Activated T-cell treated with anti-CD3 and anti-CD28 coated beads, Interleukin-2, amount 50 U/mL, for 72 hours (primary cell): ENCODE measurements at regions not wholly inside any gene's neighbourhood (a gene's known extent, or its start where the extent isn't known, plus 50 kb on each side); places are given as distances from the start of the nearest gene placed in this dataset.

Experiments used
- ATAC-seq, 2 donors: fragments of 150-1000 bp; cut with Tn5 transposase; replicated peaks in 1 of 2; 2 replicates each; pipeline ENCODE4 v1.10.0; 2021; ENCODE audit warnings: moderate library complexity in 2 of 2, mild to moderate bottlenecking in 1 of 2
- DNase-seq, 2 donors: peaks; one replicate each; pipeline ENCODE4 v3.0.0; 2021 to 2022; ENCODE audit warnings: mixed read lengths in 1 of 2
- H3K27ac Mint-ChIP-seq: one replicate; pipeline ENCODE4 v1.8.0; 2022; ENCODE audit warnings: mild to moderate bottlenecking, moderate library complexity, mixed read lengths
- H3K27me3 Mint-ChIP-seq: one replicate; pipeline ENCODE4 v1.8.0; 2022; ENCODE audit warnings: low read depth, mixed read lengths
- H3K36me3 Mint-ChIP-seq, 2 donors: one replicate each; pipeline ENCODE4 v1.8.0; 2022; ENCODE audit warnings: mixed read lengths in 2 of 2, mild to moderate bottlenecking in 1 of 2; ENCODE audit not compliant: insufficient read depth in 2 of 2
- H3K4me1 Mint-ChIP-seq: one replicate; pipeline ENCODE4 v1.8.0; 2022; ENCODE audit warnings: low read depth, mixed read lengths
- H3K4me3 Mint-ChIP-seq, 2 donors: one replicate each; pipeline ENCODE4 v1.8.0; 2022; ENCODE audit warnings: mild to moderate bottlenecking in 2 of 2, mixed read lengths in 2 of 2, moderate library complexity in 2 of 2
- H3K9me3 Mint-ChIP-seq, 2 donors: one replicate each; pipeline ENCODE4 v1.8.0; 2022; ENCODE audit warnings: mixed read lengths in 2 of 2

GRCh38 chr20:43863821-43864544 is 50.7 kb upstream of the TOX2 start:
- Mint-ChIP-seq H3K9me3 (no peaks in the 10 kb centered on the region), H3K27ac (no peak overlapping the region), H3K4me3 (no peak overlapping the region), H3K27me3 (peaks cover 7% of the 10 kb centered on the region), H3K4me1 (no peaks in the 10 kb centered on the region), H3K36me3 (no peaks in the 10 kb centered on the region)
- DNase-seq, result no peak
- ATAC-seq, result no peak

GRCh38 chr20:43863330-43863729 is 51.3 kb upstream of the TOX2 start:
- H3K9me3 Mint-ChIP-seq, result no peaks in the 10 kb centered on the region
- no peak overlapping the region for H3K27ac Mint-ChIP-seq
- no peak overlapping the region for H3K4me3 Mint-ChIP-seq
- no peaks in the 10 kb centered on the region for H3K36me3 Mint-ChIP-seq
- H3K27me3 Mint-ChIP-seq, result peaks cover 9% of the 10 kb centered on the region
- DNase-seq, result no peak
- no peaks in the 10 kb centered on the region for H3K4me1 Mint-ChIP-seq
- ATAC-seq, result no peak

GRCh38 chr20:43862438-43862837 is 52.2 kb upstream of the TOX2 start:
- ATAC-seq (no peak), DNase-seq (no peak)
- Mint-ChIP-seq H3K4me1 (no peaks in the 10 kb centered on the region), H3K4me3 (no peak overlapping the region), H3K36me3 (no peaks in the 10 kb centered on the region), H3K27me3 (peaks cover 14% of the 10 kb centered on the region), H3K27ac (no peak overlapping the region), H3K9me3 (no peaks in the 10 kb centered on the region)

- no peak for ATAC-seq
- no peaks in the 10 kb centered on the region for H3K4me1 Mint-ChIP-seq
- peaks cover 1 to 2% of the 10 kb centered on the region in 2 donors for H3K36me3 Mint-ChIP-seq
- peaks cover 21% of the 10 kb centered on the region for H3K27me3 Mint-ChIP-seq
- peaks cover 0 to 2% of the 10 kb centered on the region in 2 donors for H3K9me3 Mint-ChIP-seq
- H3K27ac Mint-ChIP-seq, result no peak overlapping the region
- DNase-seq, result no peak
- no peak overlapping the region for H3K4me3 Mint-ChIP-seq
Observed at GRCh38 chr20:43859994-43860393, 54.7 kb upstream of the TOX2 start.

- DNase-seq, result no peak
Observed at GRCh38 chr20:43857932-43858331, 56.7 kb upstream of the TOX2 start.

GRCh38 chr20:43857127-43857526 is 57.5 kb upstream of the TOX2 start:
- peaks cover 14% of the 10 kb centered on the region for H3K27me3 Mint-ChIP-seq
- H3K27ac Mint-ChIP-seq, result no peak overlapping the region
- H3K9me3 Mint-ChIP-seq, result peaks cover 0 to 2% of the 10 kb centered on the region in 2 donors
- no peak overlapping the region for H3K4me3 Mint-ChIP-seq
- ATAC-seq, result no peak
- peaks cover 1 to 2% of the 10 kb centered on the region in 2 donors for H3K36me3 Mint-ChIP-seq
- DNase-seq, result no peak
- no peaks in the 10 kb centered on the region for H3K4me1 Mint-ChIP-seq

More at GRCh38 chr20:43857932-43858331, 56.7 kb upstream of the TOX2 start:
- Mint-ChIP-seq H3K27me3 (peaks cover 14% of the 10 kb centered on the region), H3K36me3 (peaks cover 1 to 2% of the 10 kb centered on the region in 2 donors), H3K4me1 (no peaks in the 10 kb centered on the region), H3K27ac (no peak overlapping the region), H3K4me3 (no peak overlapping the region), H3K9me3 (peaks cover 0 to 2% of the 10 kb centered on the region in 2 donors)
- ATAC-seq, result no peak

GRCh38 chr20:43855803-43856202 is 58.8 kb upstream of the TOX2 start:
- Mint-ChIP-seq H3K4me1 (no peaks in the 10 kb centered on the region), H3K4me3 (no peak overlapping the region), H3K27me3 (peaks cover 14% of the 10 kb centered on the region), H3K36me3 (peaks cover 1 to 2% of the 10 kb centered on the region in 2 donors), H3K27ac (no peak overlapping the region), H3K9me3 (peaks cover 0 to 2% of the 10 kb centered on the region in 2 donors)
- ATAC-seq, result no peak
- DNase-seq, result no peak

- Mint-ChIP-seq H3K9me3 (peaks cover 0 to 2% of the 10 kb centered on the region in 2 donors), H3K27ac (no peak overlapping the region), H3K27me3 (peaks cover 14% of the 10 kb centered on the region), H3K36me3 (peaks cover 1 to 2% of the 10 kb centered on the region in 2 donors), H3K4me1 (no peaks in the 10 kb centered on the region), H3K4me3 (no peak overlapping the region)
- DNase-seq (no peak), ATAC-seq (no peak)
Observed at GRCh38 chr20:43853918-43854317, 60.7 kb upstream of the TOX2 start.

GRCh38 chr20:43853174-43853803 is 61.4 kb upstream of the TOX2 start:
- ATAC-seq (peak; percentile 54 to 73), DNase-seq (no peak)
- Mint-ChIP-seq H3K36me3 (peaks cover 1 to 2% of the 10 kb centered on the region in 2 donors), H3K9me3 (peaks cover 0 to 2% of the 10 kb centered on the region in 2 donors), H3K4me1 (no peaks in the 10 kb centered on the region), H3K27ac (no peak overlapping the region), H3K27me3 (peaks cover 12% of the 10 kb centered on the region), H3K4me3 (no peak overlapping the region)

GRCh38 chr20:43849496-43850186 is 65.0 kb upstream of the TOX2 start:
- peaks cover 26% of the 10 kb centered on the region for H3K4me1 Mint-ChIP-seq
- DNase-seq, result no peak
- no peak for ATAC-seq
- no peak overlapping the region for H3K4me3 Mint-ChIP-seq
- H3K36me3 Mint-ChIP-seq, result no peaks in the 10 kb centered on the region
- no peaks in the 10 kb centered on the region for H3K27me3 Mint-ChIP-seq
- no peaks in the 10 kb centered on the region for H3K9me3 Mint-ChIP-seq
- H3K27ac Mint-ChIP-seq, result no peak overlapping the region

GRCh38 chr20:43846516-43846905 is 68.1 kb upstream of the TOX2 start:
- DNase-seq (peak in 1 of 2 donors; percentile 11), ATAC-seq (peak; percentile 53 to 54)
- H3K27me3 Mint-ChIP-seq, result peaks cover 12% of the 10 kb centered on the region
- H3K27ac Mint-ChIP-seq, result no peak overlapping the region
- peaks cover 36% of the 10 kb centered on the region for H3K4me1 Mint-ChIP-seq
- no peaks in the 10 kb centered on the region for H3K9me3 Mint-ChIP-seq
- no peaks in the 10 kb centered on the region for H3K36me3 Mint-ChIP-seq
- no peak overlapping the region for H3K4me3 Mint-ChIP-seq

GRCh38 chr20:43844778-43845614 is 69.7 kb upstream of the TOX2 start:
- DNase-seq (peak; percentile 14 to 28), ATAC-seq (peak; percentile 26 to 62)
- peaks cover 48% of the 10 kb centered on the region for H3K4me1 Mint-ChIP-seq
- H3K36me3 Mint-ChIP-seq, result no peaks in the 10 kb centered on the region
- H3K27ac Mint-ChIP-seq, result no peak overlapping the region
- peaks cover 22% of the 10 kb centered on the region for H3K27me3 Mint-ChIP-seq
- H3K4me3 Mint-ChIP-seq, result peak overlapping the region; percentile 46 to 47
- no peaks in the 10 kb centered on the region for H3K9me3 Mint-ChIP-seq
